Right lobe of liver (tissue), 4 donors: ENCODE measurements at regions not wholly inside any gene's neighbourhood (a gene's known extent, or its start where the extent isn't known, plus 50 kb on each side); places are given as distances from the start of the nearest gene placed in this dataset.

ENCODE experiments used
- CTCF ChIP-seq, 4 donors: fragments of 200-600 bp in 3 of 4; fragments of 450-650 bp in 1 of 4; IDR thresholded peaks; one replicate each; pipeline versions ENCODE4 v1.5.1 to v1.8.0; 2016 to 2022; ENCODE audit warnings: antibody characterized with exemption in 4 of 4, mild to moderate bottlenecking in 2 of 4
- POLR2A ChIP-seq: fragments of 450-650 bp; IDR thresholded peaks from one replicate; pipeline ENCODE4 v1.6.1; 2017; ENCODE audit warnings: antibody characterized with exemption, mild to moderate bottlenecking
- donor health status: DM: no; HTN: no; CAD: no.
- donor health status: DM: no; HTN: no; CAD: no.
- donor health status: DM: no; HTN: yes; CAD: no.

GRCh38 chr12:89279499-89279898, 72.8 kb downstream of the DUSP6 start:
- no peak for TF ChIP-seq CTCF (IDR thresholded peaks at IDR 0.05)
- TF ChIP-seq POLR2A: no peak
